A673 (cell line): ENCODE measurements at regions not wholly inside any gene's neighbourhood (a gene's known extent, or its start where the extent isn't known, plus 50 kb on each side); places are given as distances from the start of the nearest gene placed in this dataset.

ENCODE experiments used
- BruUV-seq: library from RNA; stranded (reverse); fragments of 400-500 nt; replicated peaks from 2 replicates; lab custom pipeline; 2021; lab: Mats Ljungman, UMichigan
- CTCF ChIA-PET: fragments of 300-600 bp; sonication (Branson Sonifier 250); formaldehyde crosslinking; loops from one replicate; lab custom pipeline; 2022; ENCODE audit warnings: antibody characterized with exemption; lab: Charles Lee
- POLR2A ChIA-PET: fragments of 300-600 bp; sonication (Branson Sonifier 250); formaldehyde crosslinking; loops from one replicate; lab custom pipeline; 2022; ENCODE audit warnings: antibody characterized with exemption; ENCODE audit not compliant: low non-redundant PET; lab: Charles Lee
- DNase-seq: peaks from one replicate; pipeline ENCODE4 v3.0.0-alpha.2; 2015; ENCODE audit warnings: low spot score
- H3K27ac ChIP-seq: fragments of 200-600 bp; sonication (generic); 2 replicates; pipeline ENCODE4 v1.5.1; 2016; ENCODE audit warnings: mixed run types, low read depth, mild to moderate bottlenecking, mixed read lengths, antibody characterized with exemption, low read length; ENCODE audit not compliant: poor library complexity, severe bottlenecking
- H3K27me3 ChIP-seq: fragments of 200-600 bp; sonication (generic); replicated peaks from 2 replicates; pipeline ENCODE4 v1.6.1; 2017; ENCODE audit warnings: mixed run types, low read depth, mild to moderate bottlenecking, mixed read lengths, antibody characterized with exemption, low read length; ENCODE audit not compliant: insufficient read depth, poor library complexity
- H3K36me3 ChIP-seq: fragments of 200-600 bp; sonication (generic); 2 replicates; pipeline ENCODE4 v1.6.1; 2016; ENCODE audit warnings: mixed run types, mild to moderate bottlenecking, mixed read lengths, antibody characterized with exemption, low read length; ENCODE audit not compliant: insufficient read depth, poor library complexity, severe bottlenecking
- H3K4me1 ChIP-seq: fragments of 200-600 bp; sonication (generic); 2 replicates; pipeline ENCODE4 v1.6.1; 2017; ENCODE audit warnings: mixed run types, mild to moderate bottlenecking, mixed read lengths, antibody characterized with exemption, low read length; ENCODE audit not compliant: insufficient read depth, poor library complexity, severe bottlenecking
- H3K4me3 ChIP-seq: fragments of 200-600 bp; sonication (generic); 2 replicates; pipeline ENCODE4 v1.5.1; 2016; ENCODE audit warnings: low read depth, mixed run types, mild to moderate bottlenecking, mixed read lengths, low read length; ENCODE audit not compliant: poor library complexity, severe bottlenecking
- H3K9me3 ChIP-seq: fragments of 200-600 bp; sonication (generic); 2 replicates; pipeline ENCODE4 v1.6.1; 2016; ENCODE audit warnings: mixed run types, low read depth, mild to moderate bottlenecking, mixed read lengths, antibody characterized with exemption, low read length; ENCODE audit not compliant: poor library complexity, severe bottlenecking
- CTCF ChIP-seq: fragments of 300-800, 200-600 bp; sonication (generic); conservative IDR thresholded peaks from 2 replicates; pipeline ENCODE4 v1.5.1; 2017; ENCODE audit warnings: low read depth, mild to moderate bottlenecking, antibody characterized with exemption, low read length, moderate library complexity, mixed read lengths
- EZH2 ChIP-seq: fragments of 200-600 bp; sonication (generic); IDR thresholded peaks from 2 replicates; pipeline ENCODE4 v1.6.1; 2017; ENCODE audit warnings: borderline replicate concordance, low read depth, mild to moderate bottlenecking, mixed read lengths, antibody characterized with exemption, low read length; ENCODE audit not compliant: poor library complexity, severe bottlenecking
- intact Hi-C: fragments of 100-400 bp; cut with micrococcal nuclease; formaldehyde crosslinking; loops from one replicate; pipeline ENCODE4 v1.10.0; 2022; ENCODE audit not compliant: unreplicated experiment

GRCh38 chr12:83414981-83415380, 728.3 kb downstream of the TMTC2 start:
- ChIA-PET CTCF (no interaction called here), POLR2A (no interaction called here)
- no peaks in the 10 kb centered on the region for H3K4me1 ChIP-seq
- TF ChIP-seq EZH2: no peak
- TF ChIP-seq CTCF: no peak
- no peak overlapping the region for H3K27ac ChIP-seq
- no peaks in the 10 kb centered on the region for H3K36me3 ChIP-seq
- no peaks in the 10 kb centered on the region for H3K27me3 ChIP-seq
- intact Hi-C loops: no loop called here
- H3K9me3 ChIP-seq: no peaks in the 10 kb centered on the region
- no peak for DNase-seq
- no peak overlapping the region for H3K4me3 ChIP-seq
- BruUV-seq: no TSS peak

GRCh38 chr12:83408851-83409250, 722.1 kb downstream of the TMTC2 start:
- H3K4me1 ChIP-seq: no peaks in the 10 kb centered on the region
- no peaks in the 10 kb centered on the region for H3K36me3 ChIP-seq
- TF ChIP-seq EZH2 (no peak), CTCF (no peak)
- H3K4me3 ChIP-seq: no peak overlapping the region
- no TSS peak for BruUV-seq
- ChIA-PET POLR2A (no interaction called here), CTCF (no interaction called here)
- no peak overlapping the region for H3K27ac ChIP-seq
- no peaks in the 10 kb centered on the region for H3K27me3 ChIP-seq
- H3K9me3 ChIP-seq: no peaks in the 10 kb centered on the region
- intact Hi-C loops: no loop called here
- DNase-seq: peak; percentile 76

GRCh38 chr12:83408146-83408545, 721.4 kb downstream of the TMTC2 start:
- H3K4me3 ChIP-seq: no peak overlapping the region
- H3K27ac ChIP-seq: no peak overlapping the region
- H3K4me1 ChIP-seq: no peaks in the 10 kb centered on the region
- TF ChIP-seq EZH2 (no peak), CTCF (no peak)
- ChIA-PET POLR2A (no interaction called here), CTCF (no interaction called here)
- no peaks in the 10 kb centered on the region for H3K36me3 ChIP-seq
- H3K27me3 ChIP-seq: no peaks in the 10 kb centered on the region
- no TSS peak for BruUV-seq
- H3K9me3 ChIP-seq: no peaks in the 10 kb centered on the region
- no peak for DNase-seq
- intact Hi-C loops: no loop called here
